ENCODE measurements at regions not wholly inside any gene's neighbourhood (a gene's known extent, or its start where the extent isn't known, plus 50 kb on each side); places are given as distances from the start of the nearest gene placed in this dataset.
A peak's percentile ranks its signal among the peaks of the same experiment; 100 is the strongest.
"Not testable (repeated sequence)": the region's sequence is repeated elsewhere in the genome, so short reads cannot be mapped to it uniquely, and the experiment has no call there.

DNA sequence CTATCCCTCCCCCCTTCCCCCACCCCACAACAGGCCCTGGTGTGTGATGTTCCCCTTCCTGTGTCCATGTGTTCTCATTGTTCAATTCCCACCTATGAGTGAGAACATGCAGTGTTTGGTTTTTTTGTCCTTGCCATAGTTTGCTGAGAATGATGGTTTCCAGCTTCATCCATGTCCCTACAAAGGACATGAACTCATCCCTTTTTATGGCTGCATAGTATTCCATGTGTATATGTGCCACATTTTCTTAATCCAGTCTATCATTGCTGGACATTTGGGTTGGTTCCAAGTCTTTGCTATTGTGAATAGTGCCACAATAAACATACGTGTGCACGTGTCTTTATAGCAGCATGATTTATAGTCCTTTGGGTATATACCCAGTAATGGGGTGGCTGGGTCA, 52.3 kb upstream of the MAN1A2 start:
- H3K4me3 Mint-ChIP-seq; POLR2A ChIA-PET; intact Hi-C loops (cut with micrococcal nuclease); H3K27ac Mint-ChIP-seq; DNase-seq; H3K36me3 Mint-ChIP-seq (ENCODE audit: low read depth); CTCF ChIA-PET; H3K9me3 Mint-ChIP-seq; H3K4me1 Mint-ChIP-seq (ENCODE audit: low read depth); H3K27me3 Mint-ChIP-seq; ATAC-seq: not testable (repeated sequence)

DNA sequence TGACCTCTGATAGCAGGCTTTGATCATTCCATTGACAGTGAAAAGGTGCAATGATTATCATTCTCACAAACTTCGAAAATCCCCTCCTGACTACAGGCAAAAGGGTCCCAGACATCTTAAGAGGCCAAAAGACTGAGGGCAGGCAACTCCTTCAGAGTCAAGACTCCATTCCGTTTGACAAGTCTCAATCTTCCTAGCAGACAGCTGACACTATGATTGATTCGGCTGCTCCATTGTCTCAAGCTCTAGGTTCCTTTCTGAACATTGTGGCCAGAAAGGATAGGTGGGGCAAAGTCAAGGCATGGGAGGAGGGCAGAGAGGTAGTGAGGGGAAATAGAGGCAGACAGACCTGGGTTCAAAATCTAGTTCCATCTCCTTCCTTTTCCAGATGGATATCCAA, 53.7 kb upstream of the MAN1A2 start:
- CTCF ChIA-PET, result interaction anchor here (1.1 kb wide), 1 partner anchor 26 kb away, joined by 3 read pairs; no protein-coding TSS in a partner anchor
- POLR2A ChIA-PET, result no interaction called here
- DNase-seq (no peak), ATAC-seq (no peak)
- TF ChIP-seq, protein P1, sequence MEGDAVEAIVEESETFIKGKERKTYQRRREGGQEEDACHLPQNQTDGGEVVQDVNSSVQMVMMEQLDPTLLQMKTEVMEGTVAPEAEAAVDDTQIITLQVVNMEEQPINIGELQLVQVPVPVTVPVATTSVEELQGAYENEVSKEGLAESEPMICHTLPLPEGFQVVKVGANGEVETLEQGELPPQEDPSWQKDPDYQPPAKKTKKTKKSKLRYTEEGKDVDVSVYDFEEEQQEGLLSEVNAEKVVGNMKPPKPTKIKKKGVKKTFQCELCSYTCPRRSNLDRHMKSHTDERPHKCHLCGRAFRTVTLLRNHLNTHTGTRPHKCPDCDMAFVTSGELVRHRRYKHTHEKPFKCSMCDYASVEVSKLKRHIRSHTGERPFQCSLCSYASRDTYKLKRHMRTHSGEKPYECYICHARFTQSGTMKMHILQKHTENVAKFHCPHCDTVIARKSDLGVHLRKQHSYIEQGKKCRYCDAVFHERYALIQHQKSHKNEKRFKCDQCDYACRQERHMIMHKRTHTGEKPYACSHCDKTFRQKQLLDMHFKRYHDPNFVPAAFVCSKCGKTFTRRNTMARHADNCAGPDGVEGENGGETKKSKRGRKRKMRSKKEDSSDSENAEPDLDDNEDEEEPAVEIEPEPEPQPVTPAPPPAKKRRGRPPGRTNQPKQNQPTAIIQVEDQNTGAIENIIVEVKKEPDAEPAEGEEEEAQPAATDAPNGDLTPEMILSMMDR (IDR thresholded peaks at IDR 0.05), result no peak
- Mint-ChIP-seq H3K27ac (no peak overlapping the region), H3K4me1 (ENCODE audit: low read depth) (peaks cover 2% of the 10 kb centered on the region), H3K36me3 (ENCODE audit: low read depth) (no peaks in the 10 kb centered on the region), H3K27me3 (peaks cover 3% of the 10 kb centered on the region), H3K9me3 (no peaks in the 10 kb centered on the region), H3K4me3 (no peak overlapping the region)
- intact Hi-C loops (cut with micrococcal nuclease), result no loop called here

DNA sequence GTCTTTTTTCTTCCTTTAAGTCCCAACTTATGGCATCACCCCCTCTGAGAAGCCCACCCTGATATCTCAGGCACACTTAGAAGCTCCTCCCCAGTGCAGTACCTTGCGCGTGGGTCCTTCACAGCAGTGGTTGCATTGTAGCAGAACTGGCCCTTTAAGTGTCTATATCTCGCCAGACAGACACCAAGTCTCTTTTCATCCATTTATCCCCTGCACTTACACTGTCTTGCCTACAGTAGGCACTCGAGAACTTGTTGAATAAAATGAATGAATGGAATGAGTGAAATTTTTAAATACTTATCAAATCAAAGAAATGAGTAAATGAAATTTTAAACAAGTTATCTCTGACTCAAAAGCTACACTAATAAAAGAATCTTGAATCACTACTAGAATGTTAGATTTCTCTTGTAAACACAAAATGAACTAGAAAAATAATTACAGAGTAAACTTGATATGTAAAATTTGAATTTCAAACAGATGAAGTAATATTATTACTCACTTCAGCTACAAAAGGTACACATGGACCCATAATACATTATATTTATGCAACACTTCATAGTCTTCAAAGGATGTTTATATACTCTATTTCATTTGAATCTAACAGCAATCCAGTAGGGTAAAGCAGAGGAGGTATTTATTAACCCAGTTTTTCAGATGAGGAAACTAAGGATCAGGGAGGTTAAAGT, 54.7 kb upstream of the MAN1A2 start:
- TF ChIP-seq, protein P1 (IDR thresholded peaks at IDR 0.05), result peak; percentile 52
- ChIA-PET POLR2A (no interaction called here), CTCF (interaction anchor here (0.6 to 0.8 kb wide), 2 partner anchors 9 to 23 kb away, joined by 3 to 4 read pairs; no protein-coding TSS in a partner anchor)
- H3K27ac Mint-ChIP-seq, result no peak overlapping the region
- no peaks in the 10 kb centered on the region for H3K9me3 Mint-ChIP-seq
- H3K4me1 Mint-ChIP-seq (ENCODE audit: low read depth), result peaks cover 2% of the 10 kb centered on the region
- H3K4me3 Mint-ChIP-seq, result no peak overlapping the region
- intact Hi-C loops (cut with micrococcal nuclease), result no loop called here
- DNase-seq, result no peak
- H3K36me3 Mint-ChIP-seq (ENCODE audit: low read depth), result no peaks in the 10 kb centered on the region
- peaks cover 1% of the 10 kb centered on the region for H3K27me3 Mint-ChIP-seq
- ATAC-seq, result peak; percentile 68

DNA sequence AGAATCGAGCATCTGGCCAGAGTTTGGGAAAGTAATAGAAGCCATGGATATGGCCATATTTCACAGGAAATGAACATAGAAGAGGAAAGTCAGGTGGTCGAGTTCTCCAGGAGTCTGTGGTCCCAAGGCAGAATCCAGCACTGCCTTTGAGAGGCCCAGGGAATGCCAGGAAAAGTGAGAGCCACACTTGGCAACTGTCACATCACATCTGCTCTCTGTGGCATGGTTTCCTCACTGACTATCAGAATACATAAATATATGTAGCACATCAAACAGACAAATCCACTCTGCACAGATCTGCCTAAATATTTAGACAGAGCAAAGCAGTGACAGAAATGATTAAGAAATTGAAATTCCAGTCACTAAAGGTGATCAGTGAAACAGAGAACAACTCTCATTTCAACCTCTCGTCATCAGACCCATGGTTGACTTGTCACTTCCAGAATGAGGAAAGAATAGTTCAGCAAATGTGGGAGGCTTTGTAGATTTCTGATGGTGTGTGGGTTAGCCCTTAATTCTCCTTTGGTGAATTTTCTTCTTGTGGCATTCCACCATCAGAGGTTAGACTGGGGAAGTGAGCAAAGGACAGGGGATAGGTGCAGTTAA, 58.8 kb upstream of the MAN1A2 start:
- H3K36me3 Mint-ChIP-seq (ENCODE audit: low read depth), result no peaks in the 10 kb centered on the region
- H3K27ac Mint-ChIP-seq, result no peak overlapping the region
- no peaks in the 10 kb centered on the region for H3K9me3 Mint-ChIP-seq
- peaks cover 1% of the 10 kb centered on the region for H3K27me3 Mint-ChIP-seq
- CTCF ChIA-PET, result no interaction called here
- peaks cover 2% of the 10 kb centered on the region for H3K4me1 Mint-ChIP-seq (ENCODE audit: low read depth)
- POLR2A ChIA-PET, result no interaction called here
- intact Hi-C loops (cut with micrococcal nuclease), result no loop called here
- H3K4me3 Mint-ChIP-seq, result no peak overlapping the region
- TF ChIP-seq, protein P1 (IDR thresholded peaks at IDR 0.05), result no peak
- ATAC-seq, result no peak
- DNase-seq, result no peak

DNA sequence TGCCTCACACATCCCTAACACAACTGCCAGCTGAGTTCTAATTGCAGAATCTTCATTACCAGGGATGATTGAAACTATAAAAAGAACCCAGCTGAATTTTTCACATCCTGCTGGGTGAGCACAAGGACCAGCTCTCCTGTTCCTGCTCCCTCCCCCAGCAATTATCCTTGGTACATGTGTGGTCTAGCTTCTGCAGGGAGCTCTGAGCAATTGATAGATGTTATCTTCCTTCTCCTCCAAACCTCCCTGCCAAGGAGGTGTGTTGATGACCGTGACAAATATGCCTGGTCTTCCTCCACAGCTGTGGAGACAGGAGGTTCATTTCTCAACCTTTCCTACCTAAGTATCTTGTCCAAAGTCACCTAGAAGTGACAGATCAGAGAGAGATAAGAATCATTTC, 65.3 kb upstream of the MAN1A2 start:
- ChIA-PET POLR2A (no interaction called here), CTCF (no interaction called here)
- TF ChIP-seq, protein P1 (IDR thresholded peaks at IDR 0.05), result no peak
- H3K4me1 Mint-ChIP-seq (ENCODE audit: low read depth), result no peaks in the 10 kb centered on the region
- peaks cover 2% of the 10 kb centered on the region for H3K27me3 Mint-ChIP-seq
- no peaks in the 10 kb centered on the region for H3K9me3 Mint-ChIP-seq
- no peak overlapping the region for H3K27ac Mint-ChIP-seq
- ATAC-seq (no peak), DNase-seq (no peak)
- H3K4me3 Mint-ChIP-seq, result no peak overlapping the region
- intact Hi-C loops (cut with micrococcal nuclease), result no loop called here
- H3K36me3 Mint-ChIP-seq (ENCODE audit: low read depth), result no peaks in the 10 kb centered on the region

DNA sequence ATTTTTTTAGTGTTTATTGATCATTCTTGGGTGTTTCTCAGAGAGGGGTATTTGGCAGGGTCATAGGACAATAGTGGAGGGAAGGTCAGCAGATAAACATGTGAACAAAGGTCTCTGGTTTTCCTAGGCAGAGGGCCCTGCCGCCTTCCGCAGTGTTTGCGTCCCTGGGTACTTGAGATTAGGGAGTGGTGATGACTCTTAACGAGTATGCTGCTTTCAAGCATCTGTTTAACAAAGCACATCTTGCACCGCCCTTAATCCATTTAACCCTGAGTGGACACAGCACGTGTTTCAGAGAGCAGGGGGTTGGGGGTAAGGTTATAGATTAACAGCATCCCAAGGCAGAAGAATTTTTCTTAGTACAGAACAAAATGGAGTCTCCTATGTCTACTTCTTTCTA, 67.1 kb upstream of the MAN1A2 start:
- POLR2A ChIA-PET, result not testable (repeated sequence)

More for the DNA sequence above, 67.1 kb upstream of the MAN1A2 start:
- H3K27me3 Mint-ChIP-seq; ATAC-seq; H3K4me1 Mint-ChIP-seq (ENCODE audit: low read depth); H3K4me3 Mint-ChIP-seq; intact Hi-C loops (cut with micrococcal nuclease); H3K27ac Mint-ChIP-seq; H3K36me3 Mint-ChIP-seq (ENCODE audit: low read depth); CTCF ChIA-PET; DNase-seq; H3K9me3 Mint-ChIP-seq: not testable (repeated sequence)

Measured in activated CD8-positive, alpha-beta T cell treated with anti-CD3 and anti-CD28 coated beads for 36 hours (primary cell).